ENCODE measurements at regions not wholly inside any gene's neighbourhood (a gene's known extent, or its start where the extent isn't known, plus 50 kb on each side); places are given as distances from the start of the nearest gene placed in this dataset.
A peak's percentile ranks its signal among the peaks of the same experiment; 100 is the strongest.

DNA sequence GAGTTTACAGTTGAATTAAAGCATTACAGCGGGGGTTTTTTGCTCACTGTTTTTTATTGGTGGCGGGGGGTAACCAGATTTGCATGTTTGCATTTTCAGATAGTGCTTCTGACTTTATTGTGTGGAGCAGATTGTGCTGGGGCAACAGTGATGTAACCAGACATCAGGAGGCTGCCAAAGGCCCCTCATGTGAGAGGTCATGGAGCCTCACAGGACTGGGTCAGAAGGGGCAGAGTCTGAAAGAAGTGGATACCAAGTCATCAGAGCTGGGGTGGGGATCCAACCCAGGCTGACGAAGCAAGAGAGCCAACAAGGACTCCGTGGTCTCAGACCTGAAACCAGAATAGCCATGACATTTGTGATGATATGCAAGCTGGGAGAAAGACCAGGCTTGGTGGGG is 259.4 kb upstream of the TAS2R1 start:
- H3K4ac ChIP-seq (ENCODE audit: low read depth, low read length), result peak overlapping the region; percentile 24; the same call in 1 of the 2 replicates

More for the DNA sequence above, 259.4 kb upstream of the TAS2R1 start:
- 94% methylated on average over 3 of the region's 4 CpGs; no CpG with 5 or more reads in 1 of the 2 experiments for WGBS, 2 experiments (ENCODE audit: extremely low coverage in 2 of 2, insufficient read length in 1 of 2)
- dilution Hi-C loops (cut with HindIII; ENCODE audit: low sequenced_read_pairs, unreplicated experiment), result no loop called here
- H3K9me3 ChIP-seq (ENCODE audit: control insufficient read depth, insufficient read depth, low read length), result peaks cover 3% of the 10 kb centered on the region
- DNase-seq (no peak), ATAC-seq (ENCODE audit: low read depth) (no peak)
- ChIA-PET CTCF (no interaction called here), POLR2A (ENCODE audit: unreplicated experiment) (no interaction called here)
- H2AK9ac ChIP-seq (replicated peaks; ENCODE audit: low read depth, low read length, poor library complexity), result no peak overlapping the region
- no peak overlapping the region for H3K4me3 ChIP-seq (ENCODE audit: insufficient read depth, low read depth, low read length)
- H3K23ac ChIP-seq (ENCODE audit: low read depth, low read length), result no peak overlapping the region
- H3K18ac ChIP-seq (ENCODE audit: low read depth, low read length), result peak overlapping the region; percentile 52
- H3K27ac ChIP-seq (ENCODE audit: insufficient read depth, low read length), result no peak overlapping the region
- H4K5ac ChIP-seq (ENCODE audit: low read depth, low read length), result no peak overlapping the region
- peak overlapping the region; percentile 86; the same call in 1 of the 2 replicates for H2BK120ac ChIP-seq (ENCODE audit: low read depth, low read length)
- TF ChIP-seq MAZ (IDR thresholded peaks at IDR 0.05; ENCODE audit: borderline replicate concordance, low read depth, low read length) (no peak), MAFK (IDR thresholded peaks at IDR 0.05; ENCODE audit: low read depth, low read length) (no peak), NFE2L2 (IDR thresholded peaks at IDR 0.05; ENCODE audit: low read depth, low read length) (no peak), SMC3 (IDR thresholded peaks at IDR 0.05; ENCODE audit: low read depth, low read length) (no peak), RAD21 (IDR thresholded peaks at IDR 0.05; ENCODE audit: low read length) (no peak), CHD1 (IDR thresholded peaks at IDR 0.05; ENCODE audit: low read depth, low read length) (no peak), POLR2A (IDR thresholded peaks at IDR 0.05; ENCODE audit: low read depth, low read length) (no peak), RCOR1 (IDR thresholded peaks at IDR 0.05; ENCODE audit: insufficient replicate concordance, low read length) (no peak), CEBPB (IDR thresholded peaks at IDR 0.05; ENCODE audit: low read depth, low read length) (no peak), FOS (IDR thresholded peaks at IDR 0.05; ENCODE audit: low read depth, low read length) (no peak), MXI1 (IDR thresholded peaks at IDR 0.05; ENCODE audit: borderline replicate concordance, low read depth, low read length) (no peak), BHLHE40 (IDR thresholded peaks at IDR 0.05; ENCODE audit: low read depth, low read length) (no peak), RFX5 (IDR thresholded peaks at IDR 0.05; ENCODE audit: low read depth, low read length) (no peak)
- TF ChIP-seq, protein P1, sequence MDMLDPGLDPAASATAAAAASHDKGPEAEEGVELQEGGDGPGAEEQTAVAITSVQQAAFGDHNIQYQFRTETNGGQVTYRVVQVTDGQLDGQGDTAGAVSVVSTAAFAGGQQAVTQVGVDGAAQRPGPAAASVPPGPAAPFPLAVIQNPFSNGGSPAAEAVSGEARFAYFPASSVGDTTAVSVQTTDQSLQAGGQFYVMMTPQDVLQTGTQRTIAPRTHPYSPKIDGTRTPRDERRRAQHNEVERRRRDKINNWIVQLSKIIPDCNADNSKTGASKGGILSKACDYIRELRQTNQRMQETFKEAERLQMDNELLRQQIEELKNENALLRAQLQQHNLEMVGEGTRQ (IDR thresholded peaks at IDR 0.05; ENCODE audit: low read depth, low read length), result no peak
- TF ChIP-seq, protein P2, sequence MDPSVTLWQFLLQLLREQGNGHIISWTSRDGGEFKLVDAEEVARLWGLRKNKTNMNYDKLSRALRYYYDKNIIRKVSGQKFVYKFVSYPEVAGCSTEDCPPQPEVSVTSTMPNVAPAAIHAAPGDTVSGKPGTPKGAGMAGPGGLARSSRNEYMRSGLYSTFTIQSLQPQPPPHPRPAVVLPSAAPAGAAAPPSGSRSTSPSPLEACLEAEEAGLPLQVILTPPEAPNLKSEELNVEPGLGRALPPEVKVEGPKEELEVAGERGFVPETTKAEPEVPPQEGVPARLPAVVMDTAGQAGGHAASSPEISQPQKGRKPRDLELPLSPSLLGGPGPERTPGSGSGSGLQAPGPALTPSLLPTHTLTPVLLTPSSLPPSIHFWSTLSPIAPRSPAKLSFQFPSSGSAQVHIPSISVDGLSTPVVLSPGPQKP (IDR thresholded peaks at IDR 0.05; ENCODE audit: borderline replicate concordance, low read depth, low read length), result no peak
- TF ChIP-seq, protein P3, sequence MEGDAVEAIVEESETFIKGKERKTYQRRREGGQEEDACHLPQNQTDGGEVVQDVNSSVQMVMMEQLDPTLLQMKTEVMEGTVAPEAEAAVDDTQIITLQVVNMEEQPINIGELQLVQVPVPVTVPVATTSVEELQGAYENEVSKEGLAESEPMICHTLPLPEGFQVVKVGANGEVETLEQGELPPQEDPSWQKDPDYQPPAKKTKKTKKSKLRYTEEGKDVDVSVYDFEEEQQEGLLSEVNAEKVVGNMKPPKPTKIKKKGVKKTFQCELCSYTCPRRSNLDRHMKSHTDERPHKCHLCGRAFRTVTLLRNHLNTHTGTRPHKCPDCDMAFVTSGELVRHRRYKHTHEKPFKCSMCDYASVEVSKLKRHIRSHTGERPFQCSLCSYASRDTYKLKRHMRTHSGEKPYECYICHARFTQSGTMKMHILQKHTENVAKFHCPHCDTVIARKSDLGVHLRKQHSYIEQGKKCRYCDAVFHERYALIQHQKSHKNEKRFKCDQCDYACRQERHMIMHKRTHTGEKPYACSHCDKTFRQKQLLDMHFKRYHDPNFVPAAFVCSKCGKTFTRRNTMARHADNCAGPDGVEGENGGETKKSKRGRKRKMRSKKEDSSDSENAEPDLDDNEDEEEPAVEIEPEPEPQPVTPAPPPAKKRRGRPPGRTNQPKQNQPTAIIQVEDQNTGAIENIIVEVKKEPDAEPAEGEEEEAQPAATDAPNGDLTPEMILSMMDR (conservative IDR thresholded peaks at IDR 0.05; ENCODE audit: low read depth, low read length), result no peak
- no peak overlapping the region for H3K56ac ChIP-seq (ENCODE audit: extremely low read depth, insufficient read depth, low read length)
- no TSS peak for BruUV-seq (replicated peaks)
- no peak overlapping the region for H3K14ac ChIP-seq (replicated peaks; ENCODE audit: low read depth, low read length)
- peak overlapping the region; percentile 49; the same call in 1 of the 2 replicates for H2AK5ac ChIP-seq (ENCODE audit: low read depth, low read length)
- 0 out of 2 replicates have a peak overlapping the region, but pooled peaks have one; percentile 9 for H2BK20ac ChIP-seq (ENCODE audit: low read depth, low read length)
- H3K79me1 ChIP-seq (ENCODE audit: low read depth in 1 of 2, low read length in 2 of 2), result no peaks in the 10 kb centered on the region
- no peak overlapping the region for H4K91ac ChIP-seq (ENCODE audit: insufficient read depth, low read depth, low read length)
- H2BK5ac ChIP-seq (ENCODE audit: low read depth, low read length, poor library complexity, severe bottlenecking), result no peak overlapping the region
- intact Hi-C loops (cut with micrococcal nuclease), result no loop called here
- H3K4me2 ChIP-seq (ENCODE audit: low read depth, low read length), result no peak overlapping the region
- no peaks in the 10 kb centered on the region for H3K27me3 ChIP-seq (ENCODE audit: control insufficient read depth, insufficient read depth, low read length)
- peaks cover 15% of the 10 kb centered on the region for H3K4me1 ChIP-seq (ENCODE audit: control insufficient read depth, insufficient read depth, low read length)
- peak overlapping the region in 1 of 2 experiments; percentile 10; a peak in 1 of 4 replicates for H4K8ac ChIP-seq (ENCODE audit: low read depth in 2 of 2, low read length in 2 of 2)
- no peak overlapping the region for H3K9ac ChIP-seq (ENCODE audit: low read depth, low read length)
- H2BK15ac ChIP-seq (ENCODE audit: low read depth, low read length), result peak overlapping the region; percentile 29; the same call in 1 of the 3 replicates
- in situ Hi-C loops (cut with MboI; ENCODE audit: low sequenced_read_pairs), result no loop called here
- peaks cover 13% of the 10 kb centered on the region; the same call in 1 of the 2 replicates for H3K9me1 ChIP-seq (ENCODE audit: insufficient read depth, low read length)
- no peaks in the 10 kb centered on the region for H3K36me3 ChIP-seq (ENCODE audit: control insufficient read depth, insufficient read depth, low read length)
- H2AFZ ChIP-seq (replicated peaks; ENCODE audit: low read length, poor library complexity), result no peak overlapping the region
- H4K20me1 ChIP-seq (ENCODE audit: insufficient read depth, low read length), result no peaks in the 10 kb centered on the region

Data from IMR-90 (cell line).